ENCODE measurements at regions not wholly inside any gene's neighbourhood (a gene's known extent, or its start where the extent isn't known, plus 50 kb on each side); places are given as distances from the start of the nearest gene placed in this dataset.

- no peak for TF ChIP-seq CTCF (IDR thresholded peaks at IDR 0.05)
- no peak for TF ChIP-seq GABPA (IDR thresholded peaks at IDR 0.05; ENCODE audit: low read depth)
- TF ChIP-seq EZH2phosphoT487 (IDR thresholded peaks at IDR 0.05; ENCODE audit: borderline replicate concordance, low read depth) = no peak
Measured at GRCh38 chr9:83186155-83186737, 123.3 kb upstream of the RASEF start.

Measured in SK-N-SH (cell line).